ENCODE measurements at regions not wholly inside any gene's neighbourhood (a gene's known extent, or its start where the extent isn't known, plus 50 kb on each side); places are given as distances from the start of the nearest gene placed in this dataset.

- DNase-seq (ENCODE audit: low spot score) = no peak
These were observed 1126.8 kb upstream of the PHF14 start for GRCh38 chr7:9846902-9847301.

GRCh38 chr7:9854605-9855004 lies 1119.1 kb upstream of the PHF14 start:
- no peak for DNase-seq (ENCODE audit: low spot score)

GRCh38 chr7:9856668-9857067 lies 1117.0 kb upstream of the PHF14 start:
- DNase-seq (ENCODE audit: low spot score) = no peak

GRCh38 chr7:9863545-9863944 lies 1110.1 kb upstream of the PHF14 start:
- DNase-seq (ENCODE audit: low spot score) = no peak

- DNase-seq (ENCODE audit: low spot score) = no peak
These were observed 1104.5 kb upstream of the PHF14 start for GRCh38 chr7:9869151-9869550.

GRCh38 chr7:9869566-9869965 lies 1104.1 kb upstream of the PHF14 start:
- DNase-seq (ENCODE audit: low spot score) = no peak

GRCh38 chr7:9870674-9871073 lies 1103.0 kb upstream of the PHF14 start:
- DNase-seq (ENCODE audit: low spot score) = no peak

GRCh38 chr7:9874182-9874581 lies 1099.5 kb upstream of the PHF14 start:
- DNase-seq (ENCODE audit: low spot score) = no peak

- DNase-seq (ENCODE audit: low spot score) = no peak
These were observed 1097.6 kb upstream of the PHF14 start for GRCh38 chr7:9876053-9876452.

GRCh38 chr7:9889554-9889953 lies 1084.1 kb upstream of the PHF14 start:
- DNase-seq (ENCODE audit: low spot score) = no peak

GRCh38 chr7:9890092-9890491 lies 1083.6 kb upstream of the PHF14 start:
- DNase-seq (ENCODE audit: low spot score) = no peak

- no peak for DNase-seq (ENCODE audit: low spot score)
These were observed 1082.6 kb upstream of the PHF14 start for GRCh38 chr7:9891056-9891455.

GRCh38 chr7:9900339-9900738 lies 1073.3 kb upstream of the PHF14 start:
- no peak for DNase-seq (ENCODE audit: low spot score)

- no peak for DNase-seq (ENCODE audit: low spot score)
These were observed 1052.3 kb upstream of the PHF14 start for GRCh38 chr7:9921326-9921725.

- no peak for DNase-seq (ENCODE audit: low spot score)
These were observed 1035.6 kb upstream of the PHF14 start for GRCh38 chr7:9937944-9938631.

- DNase-seq (ENCODE audit: low spot score) = no peak
These were observed 1034.5 kb upstream of the PHF14 start for GRCh38 chr7:9939176-9939575.

GRCh38 chr7:9945131-9945530 lies 1028.5 kb upstream of the PHF14 start:
- DNase-seq (ENCODE audit: low spot score) = no peak

GRCh38 chr7:9945857-9946256 lies 1027.8 kb upstream of the PHF14 start:
- DNase-seq (ENCODE audit: low spot score) = no peak

GRCh38 chr7:9955138-9955537 lies 1018.5 kb upstream of the PHF14 start:
- no peak for DNase-seq (ENCODE audit: low spot score)

GRCh38 chr7:9958486-9958885 lies 1015.2 kb upstream of the PHF14 start:
- peak; percentile 53 for DNase-seq (ENCODE audit: low spot score)

GRCh38 chr7:9960460-9960859 lies 1013.2 kb upstream of the PHF14 start:
- peak; percentile 34 for DNase-seq (ENCODE audit: low spot score)

GRCh38 chr7:9961161-9961922 lies 1012.3 kb upstream of the PHF14 start:
- no peak for DNase-seq (ENCODE audit: low spot score)

GRCh38 chr7:9962742-9963141 lies 1010.9 kb upstream of the PHF14 start:
- DNase-seq (ENCODE audit: low spot score) = no peak

Data from SK-N-DZ (cell line).